NCI-H82 treated with DMSO at 0.1 percent for 48 hours (cell line): ENCODE measurements at regions not wholly inside any gene's neighbourhood (a gene's known extent, or its start where the extent isn't known, plus 50 kb on each side); places are given as distances from the start of the nearest gene placed in this dataset.
"Not testable (repeated sequence)": the region's sequence is repeated elsewhere in the genome, so short reads cannot be mapped to it uniquely, and the experiment has no call there.

Experiments used
- DNase-seq: peaks from one replicate; lab custom pipeline; 2025; ENCODE audit not compliant: unreplicated experiment; lab: John Stamatoyannopoulos, UW

GRCh38 chrX:5307416-5307815, 921.3 kb downstream of the NLGN4X start:
- no peak for DNase-seq

GRCh38 chrX:5306654-5307121, 922.0 kb downstream of the NLGN4X start:
- no peak for DNase-seq

- no peak for DNase-seq
Measured at GRCh38 chrX:5305452-5305851, 923.2 kb downstream of the NLGN4X start.

GRCh38 chrX:5295004-5295403, 933.7 kb downstream of the NLGN4X start:
- DNase-seq = no peak

- DNase-seq = no peak
Measured at GRCh38 chrX:5290635-5291034, 938.0 kb downstream of the NLGN4X start.

- DNase-seq = not testable (repeated sequence)
Measured at GRCh38 chrX:5289949-5290348, 938.7 kb downstream of the NLGN4X start.

GRCh38 chrX:5278908-5279307, 949.8 kb downstream of the NLGN4X start:
- DNase-seq = no peak

- no peak for DNase-seq
Measured at GRCh38 chrX:5265324-5265850, 963.3 kb downstream of the NLGN4X start.

GRCh38 chrX:5250106-5250505, 978.6 kb downstream of the NLGN4X start:
- DNase-seq = no peak

- no peak for DNase-seq
Measured at GRCh38 chrX:5242091-5242790, 986.4 kb downstream of the NLGN4X start.

GRCh38 chrX:5236749-5237148, 991.9 kb downstream of the NLGN4X start:
- no peak for DNase-seq

- no peak for DNase-seq
Measured at GRCh38 chrX:5236096-5236495, 992.6 kb downstream of the NLGN4X start.

- no peak for DNase-seq
Measured at GRCh38 chrX:5233830-5234229, 994.8 kb downstream of the NLGN4X start.

GRCh38 chrX:5220421-5220820, 1008.2 kb downstream of the NLGN4X start:
- no peak for DNase-seq

- DNase-seq = no peak
Measured at GRCh38 chrX:5194806-5195205, 1033.9 kb downstream of the NLGN4X start.

GRCh38 chrX:5180135-5180741, 1048.4 kb downstream of the NLGN4X start:
- DNase-seq = no peak

GRCh38 chrX:5176766-5177165, 1051.9 kb downstream of the NLGN4X start:
- DNase-seq = no peak

- no peak for DNase-seq
Measured at GRCh38 chrX:5163663-5164062, 1065.0 kb downstream of the NLGN4X start.

GRCh38 chrX:5155301-5155700, 1073.4 kb downstream of the NLGN4X start:
- no peak for DNase-seq

- DNase-seq = no peak
Measured at GRCh38 chrX:5145957-5146356, 1082.7 kb downstream of the NLGN4X start.

- DNase-seq = no peak
Measured at GRCh38 chrX:5142644-5143043, 1086.0 kb downstream of the NLGN4X start.

- DNase-seq = no peak
Measured at GRCh38 chrX:5122181-5122678, 1106.4 kb downstream of the NLGN4X start.
